NOMO-1 treated with dmso at 0.1 percent for 144 hours (cell line): ENCODE measurements at regions not wholly inside any gene's neighbourhood (a gene's known extent, or its start where the extent isn't known, plus 50 kb on each side); places are given as distances from the start of the nearest gene placed in this dataset.
"Not testable (repeated sequence)": the region's sequence is repeated elsewhere in the genome, so short reads cannot be mapped to it uniquely, and the experiment has no call there.

Source experiments
- DNase-seq: peaks from one replicate; lab custom pipeline; 2025; ENCODE audit not compliant: unreplicated experiment; lab: John Stamatoyannopoulos, UW

DNA sequence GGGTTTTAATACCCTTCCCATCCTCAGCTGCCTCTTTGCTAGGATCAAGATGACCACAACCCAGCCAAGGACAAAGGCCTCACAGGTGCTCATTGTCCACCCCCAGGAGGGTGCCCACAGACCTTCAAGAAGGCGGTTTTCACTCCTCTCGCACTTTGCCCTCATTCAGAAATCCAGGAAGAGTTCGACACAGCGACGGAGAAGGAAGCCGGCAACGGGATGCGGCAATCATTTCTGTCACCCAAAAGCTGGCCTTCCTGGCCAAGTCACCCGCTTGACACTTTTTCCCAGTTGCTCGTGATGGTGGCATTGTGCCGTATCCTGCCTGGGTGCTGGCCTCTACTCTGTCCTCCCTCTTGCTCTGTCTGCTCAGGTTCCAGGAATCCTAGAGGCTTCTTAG is 293.0 kb upstream of the ZNF337 start:
- not testable (repeated sequence) for DNase-seq

DNA sequence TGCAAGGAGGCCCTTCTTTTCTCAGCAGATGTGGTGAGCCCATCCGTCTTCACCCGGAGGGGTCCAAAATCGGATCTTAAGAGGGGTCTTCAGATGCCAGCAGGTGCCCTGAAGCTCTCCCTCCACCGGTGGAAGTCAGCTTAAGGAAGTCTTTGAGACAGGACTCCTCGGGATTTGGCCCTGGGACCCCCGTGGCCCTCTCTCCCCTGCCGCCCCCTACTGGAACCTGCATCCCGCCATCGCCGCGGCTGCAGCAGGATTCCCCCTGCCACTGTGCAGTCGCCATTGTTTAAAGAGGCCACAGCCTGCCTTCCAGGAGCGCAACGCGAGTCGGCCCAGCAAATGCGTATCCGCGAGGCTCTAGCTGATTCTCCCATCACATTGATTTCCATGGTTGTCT is 292.5 kb upstream of the ZNF337 start:
- DNase-seq = no peak

DNA sequence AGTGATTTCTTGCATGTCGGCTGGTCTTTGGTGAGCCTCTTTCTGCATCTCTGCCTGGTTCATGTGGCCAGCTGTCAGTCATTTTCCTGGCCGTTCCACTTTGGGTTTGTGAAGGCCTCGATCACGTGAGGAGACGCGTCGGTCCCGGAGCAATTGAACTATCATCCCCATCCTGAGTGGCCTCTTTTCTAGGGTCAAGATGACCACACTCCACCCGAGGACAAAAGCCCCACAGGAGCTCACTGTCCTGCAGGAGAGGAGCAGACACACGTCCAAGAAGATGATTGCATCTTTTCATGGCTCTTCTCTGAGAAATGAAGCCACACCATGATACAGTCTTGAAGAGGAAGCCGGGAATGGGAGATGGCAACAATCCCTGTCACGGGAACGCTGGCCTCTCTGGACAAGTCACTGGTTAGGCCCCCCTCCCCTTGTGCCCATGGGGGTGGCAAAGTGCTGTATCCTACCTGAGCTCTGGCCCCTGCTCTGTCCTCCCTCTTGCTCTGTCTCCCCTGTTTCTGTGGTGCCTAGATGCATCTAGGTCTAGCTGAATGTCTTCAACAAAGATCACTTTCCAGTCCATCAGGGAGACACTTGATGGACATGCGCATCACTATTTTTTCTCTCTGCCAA is 291.4 kb upstream of the ZNF337 start:
- not testable (repeated sequence) for DNase-seq

DNA sequence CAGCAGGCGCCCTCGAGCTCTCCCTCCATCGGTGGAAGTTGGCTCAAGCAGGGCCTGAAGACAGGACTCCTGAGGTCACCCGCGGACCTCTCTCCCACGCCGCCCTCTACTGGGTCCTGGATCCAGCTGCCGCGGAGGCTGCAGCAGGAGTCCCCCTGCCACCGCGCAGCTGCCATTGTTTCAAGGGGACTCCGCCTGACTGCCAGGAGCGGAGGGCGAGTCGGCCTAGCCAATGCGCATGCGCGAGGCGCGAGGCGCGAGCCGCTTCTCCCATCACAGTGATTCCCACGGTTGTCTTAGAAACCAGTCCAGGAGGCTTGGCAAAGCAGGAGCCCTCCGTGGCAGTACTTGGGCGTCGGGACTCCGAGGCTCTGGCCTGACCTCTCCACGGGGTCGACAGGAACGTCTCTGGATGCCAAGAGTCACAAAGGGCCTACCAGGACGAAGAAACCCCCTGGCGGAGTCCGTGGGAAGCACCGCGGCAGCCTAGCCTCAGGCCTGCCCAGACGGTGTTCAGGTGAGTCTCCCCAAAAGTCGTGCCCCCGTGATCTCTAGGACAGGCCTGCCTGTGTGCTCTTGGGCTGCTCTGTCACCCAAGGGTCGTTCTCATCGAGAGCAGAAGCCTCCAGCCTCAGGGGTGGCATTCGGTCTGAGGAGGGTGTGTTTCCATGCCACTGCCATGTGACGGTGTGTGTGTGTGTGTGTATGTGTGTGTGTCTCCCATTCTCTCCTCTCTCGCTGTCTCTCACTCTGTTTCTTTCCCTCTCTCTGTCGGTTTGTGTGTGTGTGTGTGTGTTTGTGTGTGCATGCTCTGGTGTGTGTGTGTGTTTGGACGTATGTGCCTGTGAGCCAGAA is 290.6 kb upstream of the ZNF337 start:
- no peak for DNase-seq

DNA sequence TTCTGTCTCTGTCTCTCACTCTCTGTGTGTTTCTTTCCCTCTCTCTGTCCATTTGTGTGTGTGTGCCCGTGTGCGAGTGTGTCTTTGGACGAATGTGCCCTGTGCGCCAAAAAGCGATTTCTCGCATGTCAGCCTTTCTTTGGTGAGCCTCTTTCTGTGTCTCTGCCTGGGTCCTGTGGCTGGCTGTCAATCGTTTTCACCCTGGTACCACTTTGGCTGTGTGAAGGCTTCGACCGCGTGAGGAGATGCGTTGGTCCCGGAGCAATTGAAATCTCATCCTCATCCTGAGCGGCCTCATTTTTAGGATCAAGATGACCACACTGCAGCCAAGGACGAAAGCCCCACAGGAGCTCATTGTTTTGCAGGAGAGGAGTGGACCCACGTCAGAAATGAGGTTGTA is 288.9 kb upstream of the ZNF337 start:
- DNase-seq = no peak

DNA sequence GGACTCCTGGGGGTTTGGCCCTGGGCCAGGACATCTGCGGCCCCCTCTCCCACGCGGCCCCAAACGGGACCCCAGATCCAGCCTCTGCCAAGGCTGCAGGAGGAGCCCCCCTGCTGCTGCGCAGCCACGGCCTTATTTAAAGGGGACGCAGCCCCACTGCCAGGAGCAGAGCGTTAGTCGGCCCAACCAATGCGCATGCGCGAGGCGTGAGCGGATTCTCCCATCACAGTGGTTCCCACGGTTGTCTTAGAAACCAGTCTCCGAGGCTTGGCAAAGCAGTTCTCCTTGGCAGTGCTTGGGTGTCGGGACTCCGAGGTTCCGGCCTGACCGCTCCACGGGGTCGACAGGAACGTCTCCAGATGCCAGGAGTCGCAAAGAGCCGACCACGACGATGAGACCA is 288.3 kb upstream of the ZNF337 start:
- no peak for DNase-seq

DNA sequence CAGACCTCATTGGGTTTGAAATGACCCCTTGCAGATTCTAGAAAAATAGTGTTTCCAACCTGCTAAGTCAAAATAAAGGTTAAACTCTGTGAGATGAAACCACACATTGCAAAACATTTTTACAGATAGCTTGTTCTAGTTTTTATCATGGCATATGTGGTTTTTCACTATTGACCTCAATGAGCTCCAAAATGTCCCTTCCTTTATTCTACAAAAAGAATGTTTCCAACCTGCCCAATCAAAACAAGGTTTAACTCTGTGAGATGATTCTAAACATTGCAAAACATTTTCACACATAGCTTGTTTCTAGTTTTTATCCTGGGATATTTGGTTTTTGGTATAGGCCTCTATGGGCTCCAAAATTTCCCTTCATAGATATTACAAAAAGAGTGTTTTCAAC is 286.0 kb upstream of the ZNF337 start:
- DNase-seq = not testable (repeated sequence)

DNA sequence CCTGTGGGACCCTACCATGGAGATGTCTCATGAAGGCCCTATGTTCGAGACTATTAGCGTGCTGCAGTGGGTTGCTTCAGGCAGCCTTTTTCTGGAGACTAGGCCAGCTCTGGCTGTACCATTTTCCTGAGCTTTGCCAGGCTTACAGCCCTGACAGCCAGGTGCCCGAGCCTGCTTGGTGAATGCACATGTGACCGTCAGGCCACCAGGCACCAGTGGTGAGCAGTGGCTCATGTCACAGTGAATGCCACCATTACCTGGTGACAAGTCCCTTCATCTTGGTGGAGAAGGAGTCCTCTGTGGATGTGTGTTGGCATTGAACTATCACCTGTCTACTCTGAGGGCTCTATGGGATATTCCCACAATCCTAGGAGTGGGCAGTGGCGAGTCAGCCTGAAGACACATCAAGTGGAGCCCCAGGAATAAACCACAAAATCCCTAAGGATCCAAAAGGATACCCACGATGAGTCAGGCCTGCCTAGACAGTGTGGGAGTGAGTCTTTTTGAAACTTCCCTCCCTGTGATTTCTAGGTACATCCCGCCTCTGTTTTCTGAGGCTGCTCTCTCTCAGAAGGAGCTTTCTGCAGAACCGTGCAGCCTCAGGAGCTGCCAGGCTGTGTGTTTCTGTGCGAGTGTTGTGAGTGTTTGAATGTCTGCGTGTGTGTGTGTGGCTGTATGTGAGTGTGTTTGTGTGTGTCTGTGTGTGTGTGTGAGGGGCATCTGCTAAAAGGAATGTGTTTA is 282.0 kb upstream of the ZNF337 start:
- DNase-seq = not testable (repeated sequence)

DNA sequence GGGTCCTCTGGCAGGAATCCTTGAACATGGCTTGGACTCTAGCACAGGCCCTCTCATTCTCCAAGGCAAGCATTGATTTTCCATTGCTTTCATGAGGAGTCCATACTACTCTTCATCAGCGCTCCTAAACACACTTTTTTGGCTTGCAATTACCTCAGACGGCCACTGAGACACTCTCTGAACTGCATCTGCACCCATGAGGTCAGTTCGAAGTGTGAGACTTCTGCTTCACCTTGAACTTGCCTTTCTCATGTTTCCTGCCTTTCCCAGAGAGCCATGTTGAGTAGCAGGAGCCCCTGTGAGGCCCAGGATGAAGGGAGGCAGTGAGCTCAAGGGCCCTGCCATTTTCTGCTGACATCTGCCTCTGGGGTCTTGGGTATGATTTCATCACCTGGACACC is 279.2 kb upstream of the ZNF337 start:
- not testable (repeated sequence) for DNase-seq

DNA sequence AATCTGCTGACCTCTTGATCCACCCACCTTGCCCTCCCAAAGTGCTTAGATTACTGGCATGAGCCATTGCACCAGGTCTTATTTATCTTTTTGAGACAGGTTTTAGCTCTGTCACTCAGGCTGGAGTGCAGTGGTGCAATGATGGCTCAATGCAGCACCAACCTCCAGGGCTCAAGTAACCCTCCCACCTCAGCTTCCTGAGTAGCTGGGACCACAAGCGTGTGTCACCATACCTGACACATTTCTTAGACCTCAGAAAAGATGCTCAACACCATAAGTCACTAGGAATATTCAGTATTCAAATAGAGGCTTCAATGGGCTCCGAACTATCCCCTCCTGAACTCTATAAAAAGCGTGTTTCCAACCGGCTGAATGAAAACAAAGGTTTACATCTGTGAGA is 268.6 kb upstream of the ZNF337 start:
- DNase-seq = not testable (repeated sequence)

DNA sequence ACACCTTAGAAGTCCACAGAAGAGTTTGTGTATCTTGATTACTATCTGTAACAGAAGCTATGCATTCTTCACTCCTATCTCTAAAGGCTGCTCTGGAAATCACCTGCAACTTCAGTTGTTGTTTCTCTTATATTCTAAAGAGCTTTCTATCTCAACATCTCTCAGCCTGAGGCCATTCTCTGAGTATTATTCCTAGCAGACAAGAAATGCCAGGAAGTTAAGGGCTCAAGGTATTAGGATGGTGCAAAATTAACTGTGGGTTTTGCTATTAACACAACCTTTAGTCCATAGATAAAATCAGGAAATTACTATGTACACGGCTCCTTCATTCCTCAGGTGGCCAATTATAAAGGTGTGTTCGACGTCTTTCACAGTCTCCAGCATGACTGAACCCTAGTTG is 257.2 kb upstream of the ZNF337 start:
- DNase-seq = not testable (repeated sequence)

DNA sequence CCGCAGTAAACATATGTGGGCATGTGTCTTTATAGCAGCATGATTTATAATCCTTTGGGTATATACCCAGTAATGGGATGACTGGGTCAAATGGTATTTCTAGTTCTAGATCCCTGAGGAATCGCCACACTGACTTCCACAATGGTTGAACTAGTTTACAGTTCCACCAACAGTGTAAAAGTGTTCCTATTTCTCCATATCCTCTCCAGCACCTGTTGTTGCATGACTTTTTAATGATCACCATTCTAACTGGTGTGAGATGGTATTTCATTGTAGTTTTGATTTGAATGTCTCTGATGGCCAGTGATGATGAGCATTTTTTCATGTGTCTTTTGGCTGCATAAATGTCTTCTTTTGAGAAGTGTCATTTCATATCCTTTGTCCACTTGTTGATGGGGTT is 238.6 kb upstream of the ZNF337 start:
- DNase-seq = not testable (repeated sequence)

DNA sequence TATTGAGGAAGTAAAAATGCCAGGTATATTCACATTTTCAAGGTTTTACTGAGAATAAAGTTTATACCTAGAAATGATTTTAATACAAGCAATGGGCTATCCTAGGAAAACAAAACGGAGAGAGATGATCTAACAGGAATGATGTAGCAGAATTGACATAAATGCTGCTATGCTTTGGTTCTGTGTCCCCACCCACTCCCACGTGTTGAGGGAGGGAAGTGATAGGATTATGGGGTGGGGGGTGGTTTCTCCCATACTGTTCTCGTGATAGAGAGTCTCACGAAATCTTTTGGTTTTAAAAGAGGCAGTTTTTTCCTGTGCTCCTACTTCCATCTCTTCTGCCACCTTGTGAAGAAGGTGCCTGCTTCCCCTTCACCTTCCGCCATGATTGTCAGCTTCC is 236.2 kb upstream of the ZNF337 start:
- not testable (repeated sequence) for DNase-seq

DNA sequence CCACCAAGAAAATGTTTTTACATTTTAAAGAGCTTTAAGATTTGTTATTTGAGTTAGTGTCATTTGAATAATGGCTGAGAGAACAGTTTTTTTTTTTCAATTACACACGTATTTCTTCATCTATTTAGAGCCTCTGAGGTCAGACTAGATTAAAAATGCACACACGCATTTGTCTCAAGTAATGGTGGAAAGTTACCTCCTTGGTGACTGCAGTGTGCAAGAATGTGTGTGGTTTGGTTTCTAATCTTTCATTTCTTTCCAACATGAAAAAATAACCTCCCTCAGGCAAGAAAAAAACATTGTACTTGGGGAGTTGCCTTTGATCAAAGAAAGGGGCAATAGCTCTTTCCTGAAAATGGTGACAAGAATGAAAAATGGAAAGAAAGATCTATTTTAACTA is 235.5 kb upstream of the ZNF337 start:
- not testable (repeated sequence) for DNase-seq

DNA sequence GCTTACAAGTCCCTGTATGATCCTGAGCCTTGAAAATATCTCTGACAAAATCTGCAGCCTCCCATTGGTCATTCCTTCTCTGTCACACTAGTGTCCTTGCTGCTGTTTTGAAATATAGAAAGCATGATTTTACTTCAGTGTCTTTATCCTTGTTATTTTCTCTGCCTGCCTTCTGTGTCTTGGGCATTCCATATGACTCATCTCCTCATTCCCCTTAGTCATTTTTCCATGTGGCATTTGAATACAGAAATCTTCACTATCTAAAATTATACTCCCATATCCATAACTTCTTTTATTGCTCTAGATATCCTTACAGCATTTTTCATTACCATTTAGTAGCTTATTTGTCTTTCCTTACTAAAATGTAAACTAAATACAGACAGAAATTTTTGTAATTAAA is 205.7 kb upstream of the ZNF337 start:
- not testable (repeated sequence) for DNase-seq

DNA sequence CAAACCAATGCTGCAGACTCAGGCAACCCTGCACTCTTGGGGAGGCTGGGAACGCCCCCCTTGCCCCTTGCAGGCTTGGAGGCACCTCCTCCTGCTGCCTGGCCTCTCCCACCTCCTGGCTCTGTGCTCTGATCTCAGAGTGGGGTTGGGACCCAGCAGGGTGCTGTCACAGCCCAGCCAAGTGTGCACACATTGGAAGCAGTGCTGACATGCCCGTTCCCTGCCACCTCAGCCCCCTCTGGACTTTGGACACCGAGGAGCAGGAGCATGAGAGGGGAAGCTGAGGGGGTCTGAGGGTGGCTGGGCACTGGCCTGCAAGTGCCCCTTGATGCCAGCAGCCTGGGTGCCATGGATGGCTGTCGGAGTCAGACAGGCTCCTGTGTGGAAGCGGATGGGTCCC is 202.0 kb upstream of the ZNF337 start:
- not testable (repeated sequence) for DNase-seq

DNA sequence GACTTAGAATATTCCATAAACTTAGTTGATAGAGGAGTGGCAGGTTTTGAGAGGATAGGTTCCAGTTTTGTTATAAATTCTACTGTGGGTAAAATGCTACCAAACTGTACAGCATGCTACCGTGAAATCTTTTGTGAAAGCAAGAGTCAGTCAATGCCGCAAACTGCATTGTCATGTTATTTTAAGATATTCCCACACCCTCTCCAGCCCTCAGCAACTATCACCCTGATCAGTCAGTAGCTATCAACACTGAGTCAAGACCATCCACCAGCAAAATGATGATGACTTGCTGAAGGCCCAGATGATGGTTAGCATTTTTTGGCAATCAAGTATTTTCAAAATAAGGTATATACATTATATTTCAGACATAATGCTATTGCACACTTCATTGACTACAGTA is 182.4 kb upstream of the ZNF337 start:
- DNase-seq = not testable (repeated sequence)

DNA sequence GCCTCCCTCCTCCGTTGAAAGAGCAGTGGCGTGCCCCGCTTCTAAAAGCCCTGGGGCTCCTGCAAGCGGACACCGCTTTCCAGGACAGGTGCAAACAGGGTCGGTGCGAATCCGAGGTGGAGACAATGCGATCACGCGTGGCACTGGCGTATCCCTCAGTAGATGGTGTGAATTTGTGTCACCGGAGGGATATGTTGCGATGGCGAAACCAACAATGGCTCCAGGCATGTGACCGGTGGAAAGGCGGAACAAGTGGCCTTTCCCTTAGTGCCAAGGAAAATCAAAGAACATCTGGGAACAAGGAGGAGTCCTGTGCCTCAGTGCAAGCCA is 172.0 kb upstream of the ZNF337 start:
- not testable (repeated sequence) for DNase-seq

DNA sequence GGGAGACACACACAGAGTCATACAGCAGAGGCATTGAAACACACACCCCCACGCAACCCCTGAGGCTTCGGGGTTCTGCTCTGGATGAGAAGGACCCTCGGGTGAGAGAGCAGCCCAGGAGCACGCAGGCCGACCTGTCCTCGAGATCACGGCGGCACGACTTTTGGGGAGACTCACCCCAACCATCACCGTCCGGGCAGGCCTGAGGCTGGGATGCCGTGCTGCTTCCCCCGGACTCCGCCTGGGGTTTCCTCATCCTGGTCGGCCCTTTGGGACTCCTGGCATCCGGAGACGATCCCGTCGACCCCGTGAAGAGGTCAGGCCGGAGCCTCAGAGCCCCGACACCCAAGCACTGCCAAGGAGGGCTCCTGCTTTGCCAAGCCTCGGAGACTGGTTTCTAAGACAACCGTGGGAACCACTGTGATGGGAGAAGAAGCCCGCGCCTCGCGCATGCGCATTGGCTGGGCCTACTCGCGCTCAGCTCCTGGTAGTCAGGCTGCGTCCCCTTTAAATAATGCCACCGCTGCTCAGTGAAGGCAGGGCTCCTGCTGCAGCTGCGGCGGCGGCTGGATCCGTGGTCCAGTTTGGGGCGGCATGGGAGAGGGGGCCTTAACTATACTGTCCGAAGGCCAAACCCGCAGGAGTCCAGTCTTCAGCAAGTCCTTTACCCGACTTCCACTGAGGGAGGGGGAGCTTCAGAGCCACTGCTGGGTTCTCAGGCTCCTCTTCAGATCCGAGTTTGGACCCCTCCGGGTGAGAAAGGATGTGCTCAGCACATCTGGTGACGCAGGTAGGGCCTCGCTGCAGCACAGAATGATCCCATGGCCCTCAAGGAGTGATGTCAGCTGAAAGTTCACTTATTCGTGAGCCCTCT is 171.4 kb upstream of the ZNF337 start:
- DNase-seq = no peak

DNA sequence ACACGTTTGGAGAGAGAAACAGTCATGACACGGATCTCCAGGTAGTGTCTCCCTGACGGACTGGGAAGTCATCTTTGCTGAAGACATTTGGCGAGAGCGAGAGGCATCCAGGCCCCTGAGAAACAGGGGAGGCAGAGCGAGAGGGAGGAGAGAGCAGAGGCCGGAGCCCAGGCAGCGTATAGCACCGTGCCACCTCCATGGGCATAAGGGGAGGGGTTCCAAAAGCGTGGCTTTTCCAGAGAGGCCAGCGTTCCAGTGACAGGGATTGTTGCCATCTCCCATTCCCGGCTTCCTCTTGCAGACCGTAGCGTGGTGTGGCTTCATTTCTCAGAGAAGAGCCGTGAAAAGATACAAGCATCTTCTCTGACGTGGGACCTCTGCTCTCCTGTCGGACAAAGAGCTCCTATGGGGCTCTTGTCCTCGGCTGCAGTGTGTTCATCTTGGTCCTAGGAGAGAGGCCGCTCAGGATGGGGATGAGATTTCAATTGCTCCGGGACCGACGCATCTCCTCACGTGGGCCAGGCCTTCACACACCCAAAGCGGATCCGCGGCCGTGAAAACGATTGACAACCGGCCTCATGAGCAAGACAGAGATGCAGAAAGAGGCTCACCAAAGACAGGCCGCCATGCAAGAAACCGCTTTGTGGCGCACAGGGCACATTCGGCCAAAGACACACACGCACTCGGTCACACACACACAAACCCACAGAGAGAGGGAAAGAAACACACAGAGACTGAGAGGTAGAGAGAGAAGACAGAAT is 170.5 kb upstream of the ZNF337 start:
- not testable (repeated sequence) for DNase-seq
